Breast epithelium (tissue), 3 donors: ENCODE measurements at regions not wholly inside any gene's neighbourhood (a gene's known extent, or its start where the extent isn't known, plus 50 kb on each side); places are given as distances from the start of the nearest gene placed in this dataset.

Source experiments
- POLR2A ChIP-seq: fragments of 450-650 bp; IDR thresholded peaks from one replicate; pipeline ENCODE4 v1.6.1; 2016; ENCODE audit warnings: antibody characterized with exemption, mild to moderate bottlenecking, moderate library complexity
- TF ChIP-seq, protein P1 (sequence below), 3 donors: fragments of 450-650 bp; IDR thresholded peaks; one replicate each; pipeline ENCODE4 v1.5.1; 2016 to 2017; ENCODE audit warnings: antibody characterized with exemption in 3 of 3, mild to moderate bottlenecking in 3 of 3, moderate library complexity in 3 of 3

DNA sequence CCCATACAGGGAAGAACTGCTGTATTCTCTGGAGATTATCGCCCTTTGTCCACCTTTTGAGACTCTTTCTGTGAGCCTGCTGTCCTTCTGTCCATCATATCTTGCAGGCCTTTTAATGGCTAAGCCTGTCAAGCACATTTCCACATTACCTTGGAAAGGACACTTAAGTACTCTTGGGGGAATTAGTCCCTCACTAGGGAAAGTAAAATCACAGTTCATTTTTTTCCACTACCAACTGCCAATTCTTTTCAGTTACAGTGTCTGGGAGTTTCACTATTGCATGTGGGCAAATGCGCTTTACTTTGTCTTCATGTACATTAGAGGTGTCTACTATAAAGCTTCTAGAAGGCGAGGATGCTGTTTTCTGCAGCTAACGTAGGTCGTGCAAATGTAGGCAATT, 242.1 kb downstream of the NSUN3 start:
- TF ChIP-seq, protein P1, sequence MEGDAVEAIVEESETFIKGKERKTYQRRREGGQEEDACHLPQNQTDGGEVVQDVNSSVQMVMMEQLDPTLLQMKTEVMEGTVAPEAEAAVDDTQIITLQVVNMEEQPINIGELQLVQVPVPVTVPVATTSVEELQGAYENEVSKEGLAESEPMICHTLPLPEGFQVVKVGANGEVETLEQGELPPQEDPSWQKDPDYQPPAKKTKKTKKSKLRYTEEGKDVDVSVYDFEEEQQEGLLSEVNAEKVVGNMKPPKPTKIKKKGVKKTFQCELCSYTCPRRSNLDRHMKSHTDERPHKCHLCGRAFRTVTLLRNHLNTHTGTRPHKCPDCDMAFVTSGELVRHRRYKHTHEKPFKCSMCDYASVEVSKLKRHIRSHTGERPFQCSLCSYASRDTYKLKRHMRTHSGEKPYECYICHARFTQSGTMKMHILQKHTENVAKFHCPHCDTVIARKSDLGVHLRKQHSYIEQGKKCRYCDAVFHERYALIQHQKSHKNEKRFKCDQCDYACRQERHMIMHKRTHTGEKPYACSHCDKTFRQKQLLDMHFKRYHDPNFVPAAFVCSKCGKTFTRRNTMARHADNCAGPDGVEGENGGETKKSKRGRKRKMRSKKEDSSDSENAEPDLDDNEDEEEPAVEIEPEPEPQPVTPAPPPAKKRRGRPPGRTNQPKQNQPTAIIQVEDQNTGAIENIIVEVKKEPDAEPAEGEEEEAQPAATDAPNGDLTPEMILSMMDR (IDR thresholded peaks at IDR 0.05) = no peak
- TF ChIP-seq POLR2A = no peak
